PFSK-1 (cell line): ENCODE measurements at regions not wholly inside any gene's neighbourhood (a gene's known extent, or its start where the extent isn't known, plus 50 kb on each side); places are given as distances from the start of the nearest gene placed in this dataset.

ENCODE experiments used
- FOXP2 ChIP-seq: optimal IDR thresholded peaks from 2 replicates; pipeline ENCODE3; 2011; ENCODE audit warnings: borderline replicate concordance, control low read depth, inconsistent platforms; ENCODE audit not compliant: insufficient read depth; ENCODE audit errors: extremely low read length, extremely low read depth
- POLR2AphosphoS5 ChIP-seq: IDR thresholded peaks from 2 replicates; pipeline ENCODE4 v1.6.1; 2012; ENCODE audit warnings: low read depth, mild to moderate bottlenecking, control low read depth, low read length, moderate library complexity
- SIN3A ChIP-seq: IDR thresholded peaks from 2 replicates; pipeline ENCODE4 v1.6.1; 2012; ENCODE audit warnings: mild to moderate bottlenecking, low read length, moderate library complexity, borderline replicate concordance; ENCODE audit not compliant: insufficient read depth
- TAF1 ChIP-seq: IDR thresholded peaks from 2 replicates; pipeline ENCODE4 v1.6.1; 2012; ENCODE audit warnings: low read length, control low read depth, borderline replicate concordance; ENCODE audit not compliant: insufficient read depth
- TF ChIP-seq, protein P1 (sequence below), 2 experiments: IDR thresholded peaks; 2 replicates each; pipeline versions ENCODE4 v1.6.1 to v1.8.0; 2011 to 2012; ENCODE audit warnings: low read depth in 2 of 2, low read length in 2 of 2, control low read depth in 1 of 2, inconsistent platforms in 1 of 2, mild to moderate bottlenecking in 1 of 2, moderate library complexity in 1 of 2; ENCODE audit not compliant: insufficient read depth in 1 of 2

DNA sequence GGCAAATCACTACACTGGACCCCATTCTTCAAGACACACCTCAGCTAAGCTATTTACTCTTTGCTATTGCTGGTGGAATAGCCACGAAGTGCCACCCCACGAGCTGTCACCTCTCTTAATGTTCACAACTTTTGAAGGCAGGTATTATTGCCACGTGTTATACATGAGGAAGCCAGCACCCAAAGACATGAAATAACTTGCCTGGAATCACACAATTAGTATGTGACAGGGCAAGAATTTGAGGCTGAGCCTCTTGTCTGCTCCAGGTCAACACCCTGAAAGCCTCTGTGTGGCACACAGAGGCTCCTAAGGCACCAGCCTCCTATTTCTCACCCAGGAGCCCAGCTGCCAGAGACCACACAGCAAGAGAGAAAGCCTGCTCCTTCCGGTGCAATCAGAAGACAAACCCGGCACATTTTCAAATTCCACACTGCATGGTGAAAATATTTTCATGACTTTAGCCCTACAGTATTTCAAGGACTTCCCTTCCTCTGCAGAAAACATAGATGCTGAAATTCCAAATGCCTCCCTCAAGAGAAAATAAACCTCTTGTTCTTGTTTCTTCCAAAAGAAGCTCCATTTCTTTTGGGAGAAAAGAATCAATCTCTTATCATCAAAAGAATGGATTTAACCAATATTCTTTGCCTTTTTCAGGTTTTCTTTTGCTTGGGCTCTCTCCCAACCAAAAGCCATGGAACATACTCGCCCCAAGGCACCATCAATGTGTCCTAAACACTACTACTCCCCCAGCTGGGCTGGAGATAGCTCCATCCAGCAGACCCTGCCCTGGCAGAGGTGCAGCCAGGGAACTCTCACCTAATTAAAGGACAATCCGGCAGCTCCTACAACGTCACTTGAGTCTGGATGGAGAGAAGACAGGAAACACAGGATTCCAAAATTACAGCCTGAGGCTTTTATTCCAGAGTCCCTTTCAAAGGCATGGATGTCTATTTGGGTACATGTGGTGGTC, 84.7 kb upstream of the THBS1 start:
- TF ChIP-seq FOXP2 (no peak), POLR2AphosphoS5 (no peak)
- TF ChIP-seq, protein P1, sequence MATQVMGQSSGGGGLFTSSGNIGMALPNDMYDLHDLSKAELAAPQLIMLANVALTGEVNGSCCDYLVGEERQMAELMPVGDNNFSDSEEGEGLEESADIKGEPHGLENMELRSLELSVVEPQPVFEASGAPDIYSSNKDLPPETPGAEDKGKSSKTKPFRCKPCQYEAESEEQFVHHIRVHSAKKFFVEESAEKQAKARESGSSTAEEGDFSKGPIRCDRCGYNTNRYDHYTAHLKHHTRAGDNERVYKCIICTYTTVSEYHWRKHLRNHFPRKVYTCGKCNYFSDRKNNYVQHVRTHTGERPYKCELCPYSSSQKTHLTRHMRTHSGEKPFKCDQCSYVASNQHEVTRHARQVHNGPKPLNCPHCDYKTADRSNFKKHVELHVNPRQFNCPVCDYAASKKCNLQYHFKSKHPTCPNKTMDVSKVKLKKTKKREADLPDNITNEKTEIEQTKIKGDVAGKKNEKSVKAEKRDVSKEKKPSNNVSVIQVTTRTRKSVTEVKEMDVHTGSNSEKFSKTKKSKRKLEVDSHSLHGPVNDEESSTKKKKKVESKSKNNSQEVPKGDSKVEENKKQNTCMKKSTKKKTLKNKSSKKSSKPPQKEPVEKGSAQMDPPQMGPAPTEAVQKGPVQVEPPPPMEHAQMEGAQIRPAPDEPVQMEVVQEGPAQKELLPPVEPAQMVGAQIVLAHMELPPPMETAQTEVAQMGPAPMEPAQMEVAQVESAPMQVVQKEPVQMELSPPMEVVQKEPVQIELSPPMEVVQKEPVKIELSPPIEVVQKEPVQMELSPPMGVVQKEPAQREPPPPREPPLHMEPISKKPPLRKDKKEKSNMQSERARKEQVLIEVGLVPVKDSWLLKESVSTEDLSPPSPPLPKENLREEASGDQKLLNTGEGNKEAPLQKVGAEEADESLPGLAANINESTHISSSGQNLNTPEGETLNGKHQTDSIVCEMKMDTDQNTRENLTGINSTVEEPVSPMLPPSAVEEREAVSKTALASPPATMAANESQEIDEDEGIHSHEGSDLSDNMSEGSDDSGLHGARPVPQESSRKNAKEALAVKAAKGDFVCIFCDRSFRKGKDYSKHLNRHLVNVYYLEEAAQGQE (IDR thresholded peaks at IDR 0.05; ENCODE audit: insufficient read depth in 1 of 2, low read depth in 2 of 2, low read length in 2 of 2) = no peak

DNA sequence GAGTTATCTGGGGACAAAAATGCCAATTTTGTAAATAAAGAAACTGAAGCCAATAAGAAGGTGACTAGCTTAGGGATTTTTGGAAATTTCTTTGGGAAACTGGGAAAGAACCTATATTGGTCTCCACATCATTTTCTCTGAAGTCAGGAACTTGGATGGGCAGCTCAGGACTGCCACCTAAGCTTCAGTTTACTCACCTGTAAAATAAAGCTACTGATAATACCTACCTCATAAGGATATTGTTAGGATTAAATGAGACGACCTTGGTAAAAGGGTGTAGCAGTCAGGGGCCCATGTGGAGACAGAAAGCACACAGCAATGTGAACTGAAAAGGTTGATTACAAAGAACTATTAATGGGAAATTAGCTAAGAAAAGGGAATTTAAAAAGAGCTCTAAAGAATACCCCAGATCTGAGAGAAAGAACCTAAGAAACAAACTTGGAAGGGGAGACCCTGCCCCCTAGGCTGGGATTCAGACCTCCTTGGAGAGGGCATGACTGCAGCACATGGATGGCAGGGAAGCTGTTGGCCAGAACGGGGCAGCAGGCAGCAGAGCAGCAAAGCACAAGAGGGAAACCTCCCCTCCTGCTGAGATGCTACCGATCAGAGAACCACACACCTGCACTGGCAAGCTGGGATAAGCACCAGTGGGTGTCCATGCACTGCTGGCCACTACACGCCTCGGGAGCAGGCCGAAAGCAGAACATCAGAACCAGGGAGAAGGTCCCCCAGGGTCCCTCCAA, 83.7 kb upstream of the THBS1 start:
- TF ChIP-seq TAF1 = no peak
- no peak for TF ChIP-seq POLR2AphosphoS5
- TF ChIP-seq, protein P1 (IDR thresholded peaks at IDR 0.05; ENCODE audit: insufficient read depth in 1 of 2, low read depth in 2 of 2, low read length in 2 of 2) = no peak
- TF ChIP-seq FOXP2 = no peak
- TF ChIP-seq SIN3A = no peak

DNA sequence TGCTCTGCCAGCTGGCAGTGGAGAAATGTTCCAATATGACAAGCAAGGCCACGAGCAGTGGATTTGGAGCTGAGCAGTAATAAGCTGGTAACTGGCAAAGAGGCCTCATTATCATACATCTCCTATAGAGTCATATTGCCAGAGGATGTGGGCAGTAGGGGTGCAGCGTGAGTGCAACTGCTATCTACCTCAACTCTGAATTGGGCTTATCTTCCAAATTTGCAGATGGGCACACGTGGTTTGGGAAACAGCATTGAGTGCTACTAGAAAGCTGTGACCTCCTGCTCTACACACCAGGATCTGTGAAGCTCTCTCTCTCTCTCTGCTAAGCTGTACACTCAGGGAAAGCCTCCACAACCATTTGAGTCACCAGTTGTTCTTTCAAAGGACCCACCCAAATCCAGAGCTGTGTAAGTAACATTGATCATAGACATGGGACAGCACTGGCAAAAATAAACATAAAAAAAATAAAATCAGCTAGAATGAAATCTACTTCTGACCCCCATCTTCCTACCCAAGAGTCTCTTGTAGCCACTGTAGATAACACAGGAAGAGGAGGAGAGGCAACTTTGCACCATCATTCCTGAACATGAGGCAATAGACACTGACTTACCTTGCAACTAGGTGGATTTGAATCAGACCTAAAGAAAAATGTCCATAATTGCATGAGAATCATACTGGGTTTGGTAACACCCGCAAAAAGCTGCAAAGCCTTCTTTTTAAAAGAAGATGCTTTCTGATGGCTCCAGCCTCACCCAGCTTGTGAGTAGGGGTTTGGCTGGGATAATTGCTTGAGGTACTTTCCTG, 82.9 kb upstream of the THBS1 start:
- no peak for TF ChIP-seq POLR2AphosphoS5
- no peak for TF ChIP-seq SIN3A
- no peak for TF ChIP-seq TAF1
- TF ChIP-seq, protein P1 (IDR thresholded peaks at IDR 0.05; ENCODE audit: insufficient read depth in 1 of 2, low read depth in 2 of 2, low read length in 2 of 2) = no peak
- no peak for TF ChIP-seq FOXP2

DNA sequence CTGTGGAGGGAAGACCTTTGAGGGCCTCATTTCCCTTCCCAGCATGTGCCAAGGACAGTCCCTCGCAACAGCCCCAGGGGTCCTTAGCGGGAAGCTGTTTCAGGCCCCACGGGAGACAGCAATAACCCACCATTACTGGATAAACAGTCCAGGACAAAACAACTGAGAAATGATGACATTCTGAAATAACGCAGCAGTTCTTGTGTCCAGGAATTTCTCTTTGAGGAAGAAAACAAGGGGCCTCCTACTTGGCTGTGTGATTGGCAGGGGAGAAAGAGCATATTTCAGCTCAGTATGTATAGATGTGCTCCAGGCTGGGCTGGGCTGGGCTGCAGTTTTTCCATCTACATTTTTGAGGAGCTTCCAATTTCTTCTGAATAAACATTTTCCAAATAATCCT, 82.2 kb upstream of the THBS1 start:
- TF ChIP-seq FOXP2 (no peak), SIN3A (no peak), TAF1 (no peak), POLR2AphosphoS5 (no peak)
- TF ChIP-seq, protein P1 (IDR thresholded peaks at IDR 0.05; ENCODE audit: insufficient read depth in 1 of 2, low read depth in 2 of 2, low read length in 2 of 2) = no peak
